HG03139 (cell line): ENCODE measurements at regions not wholly inside any gene's neighbourhood (a gene's known extent, or its start where the extent isn't known, plus 50 kb on each side); places are given as distances from the start of the nearest gene placed in this dataset.
"Not testable (repeated sequence)": the region's sequence is repeated elsewhere in the genome, so short reads cannot be mapped to it uniquely, and the experiment has no call there.

ENCODE experiments used
- ATAC-seq: cut with Tn5 transposase; IDR thresholded peaks from one replicate; pipeline ENCODE4 v1.9.1; 2021; ENCODE audit not compliant: unreplicated experiment

- no peak for ATAC-seq
Observed at GRCh38 chr12:107144441-107144840, 51.1 kb upstream of the CRY1 start.

GRCh38 chr12:107144990-107145389 is 51.6 kb upstream of the CRY1 start:
- ATAC-seq: no peak

GRCh38 chr12:107145397-107145796 is 52.0 kb upstream of the CRY1 start:
- ATAC-seq: no peak

GRCh38 chr12:107148107-107148506 is 54.8 kb upstream of the CRY1 start:
- no peak for ATAC-seq

GRCh38 chr12:107152315-107152714 is 59.0 kb upstream of the CRY1 start:
- no peak for ATAC-seq

- ATAC-seq: no peak
Observed at GRCh38 chr12:107159384-107159900, 66.1 kb upstream of the CRY1 start.

- ATAC-seq: no peak
Observed at GRCh38 chr12:107163413-107163812, 70.1 kb upstream of the CRY1 start.

GRCh38 chr12:107164392-107164791 is 71.0 kb upstream of the CRY1 start:
- no peak for ATAC-seq

- ATAC-seq: no peak
Observed at GRCh38 chr12:107165581-107165980, 72.2 kb upstream of the CRY1 start.

- ATAC-seq: no peak
Observed at GRCh38 chr12:107167756-107168155, 74.4 kb upstream of the CRY1 start.

GRCh38 chr12:107169200-107169599 is 75.9 kb upstream of the CRY1 start:
- no peak for ATAC-seq

GRCh38 chr12:107178776-107179175 is 85.4 kb upstream of the CRY1 start:
- no peak for ATAC-seq

GRCh38 chr12:107179871-107180270 is 86.5 kb upstream of the CRY1 start:
- no peak for ATAC-seq

- ATAC-seq: no peak
Observed at GRCh38 chr12:107180272-107180671, 86.9 kb upstream of the CRY1 start.

- no peak for ATAC-seq
Observed at GRCh38 chr12:107184359-107184930, 91.1 kb upstream of the CRY1 start.

- no peak for ATAC-seq
Observed at GRCh38 chr12:107196681-107197080, 103.3 kb upstream of the CRY1 start.

- no peak for ATAC-seq
Observed at GRCh38 chr12:107200394-107200793, 107.0 kb upstream of the CRY1 start.

GRCh38 chr12:107207931-107208525 is 114.7 kb upstream of the CRY1 start:
- ATAC-seq: no peak

GRCh38 chr12:107209700-107210099 is 116.4 kb upstream of the CRY1 start:
- ATAC-seq: not testable (repeated sequence)

- ATAC-seq: not testable (repeated sequence)
Observed at GRCh38 chr12:107214373-107214773, 121.0 kb upstream of the CRY1 start.

- ATAC-seq: not testable (repeated sequence)
Observed at GRCh38 chr12:107216411-107216810, 123.1 kb upstream of the CRY1 start.

GRCh38 chr12:107219301-107219700 is 126.0 kb upstream of the CRY1 start:
- no peak for ATAC-seq

GRCh38 chr12:107221913-107222312 is 128.6 kb upstream of the CRY1 start:
- no peak for ATAC-seq
